Inflammatory macrophage treated with lipopolysaccharide for 1 hour (primary cell): ENCODE measurements at regions not wholly inside any gene's neighbourhood (a gene's known extent, or its start where the extent isn't known, plus 50 kb on each side); places are given as distances from the start of the nearest gene placed in this dataset.
"Not testable (repeated sequence)": the region's sequence is repeated elsewhere in the genome, so short reads cannot be mapped to it uniquely, and the experiment has no call there.

Experiments used
- DNase-seq, 2 donors: peaks; one replicate each; pipeline ENCODE4 v3.0.0-alpha.2; 2020 to 2022

GRCh38 chr18:70709144-70709543 lies 420.3 kb downstream of the SOCS6 start:
- DNase-seq = no peak

DNA sequence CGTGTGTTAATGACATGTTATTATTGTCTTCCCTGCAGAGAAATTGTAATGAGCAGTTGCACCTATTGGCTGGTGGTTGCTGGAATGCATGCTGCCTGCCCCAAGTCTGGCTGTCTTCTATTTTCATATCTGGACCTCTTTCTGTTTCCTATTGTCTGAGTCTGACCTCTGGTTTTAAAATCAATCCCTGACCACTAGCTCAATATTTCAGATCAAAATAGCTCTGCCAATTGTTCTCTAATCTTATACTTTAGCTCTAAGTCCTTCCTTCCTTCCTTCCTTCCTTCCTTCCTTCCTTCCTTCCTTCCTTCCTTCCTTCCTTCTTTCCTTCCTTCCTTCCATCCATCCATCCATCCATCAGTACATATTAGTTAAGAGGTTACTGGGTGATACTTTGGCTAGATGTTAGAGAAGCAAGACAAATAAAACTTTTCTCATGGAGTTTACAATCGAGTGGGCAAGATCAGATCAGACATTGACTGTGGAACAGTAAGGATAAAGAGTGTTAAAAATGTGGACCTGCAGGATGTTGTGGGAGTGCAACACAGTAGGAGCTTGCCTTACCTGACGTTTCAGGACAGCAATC lies 417.1 kb downstream of the SOCS6 start:
- DNase-seq = no peak

- DNase-seq = no peak
Measured at GRCh38 chr18:70700496-70700895, 411.7 kb downstream of the SOCS6 start.

DNA sequence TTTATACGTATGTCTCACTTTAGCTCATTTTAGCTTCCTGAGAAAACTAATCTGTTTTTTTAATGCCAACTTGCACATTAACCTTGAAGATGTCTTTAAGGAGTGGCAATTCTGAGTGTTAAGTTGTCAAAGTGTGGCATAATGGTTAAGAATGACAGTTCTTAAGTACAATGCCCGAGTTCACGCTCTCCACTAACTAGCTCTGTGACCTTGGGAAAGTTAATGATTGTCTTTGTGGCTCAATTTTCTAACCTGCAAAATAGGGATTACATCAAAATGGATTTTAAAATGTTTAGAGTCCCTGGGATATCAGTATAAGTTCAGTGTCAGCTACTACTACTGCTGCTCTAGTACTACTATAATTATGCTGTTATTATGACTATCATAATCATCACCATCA lies 409.7 kb downstream of the SOCS6 start:
- DNase-seq = no peak

- DNase-seq = no peak
Measured at GRCh38 chr18:70693246-70693645, 404.4 kb downstream of the SOCS6 start.

DNA sequence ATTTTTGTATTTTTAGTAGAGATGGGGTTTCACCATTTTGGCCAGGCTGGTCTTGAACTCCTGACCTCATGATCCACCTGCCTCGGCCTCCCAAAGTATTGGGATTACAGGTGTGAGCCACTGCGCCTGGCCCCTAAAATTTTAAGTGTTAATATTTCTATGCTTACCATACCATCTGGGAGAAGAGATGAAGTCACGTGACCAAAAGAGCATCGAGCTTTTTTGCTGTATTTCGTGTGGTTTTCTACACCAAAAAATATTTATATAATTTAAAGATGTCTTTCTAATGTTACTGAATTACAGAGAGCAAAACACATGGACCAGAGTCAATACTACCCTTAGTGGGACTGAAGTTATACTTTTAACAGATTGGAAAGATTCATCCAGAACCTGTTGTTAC lies 400.9 kb downstream of the SOCS6 start:
- DNase-seq = not testable (repeated sequence)

- DNase-seq = no peak
Measured at GRCh38 chr18:70688286-70688685, 399.4 kb downstream of the SOCS6 start.

GRCh38 chr18:70684821-70685220 lies 396.0 kb downstream of the SOCS6 start:
- no peak for DNase-seq

DNA sequence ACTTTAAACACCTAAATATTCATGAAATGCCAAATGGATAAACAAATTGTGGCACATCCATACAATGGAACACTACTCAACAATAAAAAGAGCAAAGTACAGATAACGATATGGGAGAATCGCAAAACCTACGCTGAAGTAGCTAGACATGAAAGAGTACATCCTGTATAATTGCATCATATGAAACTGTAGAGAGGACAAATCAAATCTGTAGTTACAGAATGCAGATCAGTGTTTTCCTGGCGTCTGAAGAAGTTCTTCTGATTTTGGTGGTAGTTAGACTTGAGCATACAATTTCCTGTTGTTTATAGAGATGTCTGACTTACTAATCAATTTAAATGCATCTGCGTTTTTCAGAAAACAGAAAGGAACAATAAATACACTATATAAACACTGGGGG lies 394.4 kb downstream of the SOCS6 start:
- no peak for DNase-seq

- DNase-seq = no peak
Measured at GRCh38 chr18:70674896-70675295, 386.1 kb downstream of the SOCS6 start.

DNA sequence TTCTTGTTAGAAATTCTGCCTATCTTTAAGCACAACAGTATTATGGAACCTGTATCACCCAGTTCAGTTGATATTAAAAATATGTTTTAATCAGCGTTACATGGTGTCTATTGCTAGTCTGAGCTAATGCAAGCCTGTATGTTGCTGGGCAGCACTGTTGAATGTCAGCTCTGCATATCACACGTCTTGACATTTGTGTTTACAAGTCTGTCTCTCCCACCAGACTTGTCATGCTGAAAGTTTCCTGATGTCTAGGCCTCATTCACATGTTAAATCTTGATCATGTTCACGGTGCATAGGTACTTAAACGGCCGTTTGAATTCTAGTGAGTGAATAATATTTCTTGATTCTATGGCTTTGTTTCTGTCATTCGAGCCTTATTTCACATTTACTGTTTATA lies 385.0 kb downstream of the SOCS6 start:
- no peak for DNase-seq

DNA sequence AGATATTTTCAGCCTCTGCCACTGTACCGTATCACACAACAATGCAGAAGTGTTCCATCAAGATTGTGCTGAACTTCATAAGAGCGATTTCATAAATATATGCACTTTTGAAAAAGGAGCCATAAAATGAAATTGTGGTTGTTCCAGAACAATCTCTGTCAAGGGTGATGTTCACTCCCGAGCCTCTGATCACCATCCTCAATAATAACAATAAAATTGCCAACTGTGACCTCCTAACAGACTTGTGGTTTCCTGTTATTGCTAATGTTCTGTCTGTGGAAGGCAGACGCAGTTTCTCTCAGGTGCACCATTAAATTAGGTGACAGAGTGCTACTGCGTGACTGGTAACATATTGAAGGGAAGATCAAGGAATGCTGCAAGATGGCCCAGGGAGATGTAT lies 383.7 kb downstream of the SOCS6 start:
- no peak for DNase-seq

DNA sequence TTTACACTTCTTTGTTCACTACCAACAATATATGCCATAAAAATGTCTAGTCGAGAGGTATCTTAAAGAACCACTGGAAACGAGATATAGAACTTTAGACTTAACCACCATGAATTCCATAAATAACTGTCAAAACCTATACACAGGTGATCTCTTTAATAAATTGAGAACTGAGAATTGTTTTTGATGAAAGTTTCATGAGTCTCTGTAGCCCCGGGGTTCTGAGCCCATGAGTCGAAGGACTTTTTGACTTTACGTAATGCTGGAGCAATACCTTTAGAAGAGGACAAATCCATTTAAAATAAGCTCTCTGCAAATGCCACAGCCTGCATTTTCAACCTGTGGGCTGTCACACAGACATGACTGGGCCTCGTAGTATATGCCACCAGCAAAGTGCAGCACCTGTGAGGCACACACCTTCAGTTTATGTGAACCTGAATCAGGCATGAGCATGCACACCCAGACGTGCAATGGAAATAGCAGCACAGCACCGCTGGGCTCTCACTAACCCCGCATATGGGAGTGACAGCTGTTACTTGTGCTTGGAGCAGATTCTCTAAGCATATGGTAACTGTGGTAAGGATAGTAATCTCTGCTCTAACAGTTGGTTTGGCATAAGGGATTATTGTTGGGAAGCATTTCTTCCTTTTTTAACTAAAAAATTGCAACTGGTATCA lies 383.2 kb downstream of the SOCS6 start:
- DNase-seq = no peak

GRCh38 chr18:70666936-70667335 lies 378.1 kb downstream of the SOCS6 start:
- no peak for DNase-seq

DNA sequence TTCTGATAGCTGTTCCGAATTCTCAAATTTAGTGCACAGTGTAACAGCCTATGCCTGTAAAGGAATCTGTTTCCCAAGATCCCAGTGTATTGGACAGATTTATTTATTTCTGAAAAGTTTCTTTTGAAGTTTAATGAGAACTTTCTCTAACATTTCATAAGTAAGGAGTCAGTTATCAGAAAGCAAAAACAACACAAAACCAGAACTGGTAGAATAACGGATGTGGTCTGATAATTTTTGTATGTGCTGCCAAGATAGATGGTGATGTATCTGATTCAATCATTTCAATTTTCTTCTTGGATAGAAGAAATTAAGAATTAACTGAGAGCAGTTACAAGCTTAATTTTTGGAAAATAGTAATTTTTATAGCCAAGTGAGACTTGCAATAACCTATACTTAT lies 374.3 kb downstream of the SOCS6 start:
- no peak for DNase-seq

- DNase-seq = no peak
Measured at GRCh38 chr18:70662588-70662987, 373.7 kb downstream of the SOCS6 start.

DNA sequence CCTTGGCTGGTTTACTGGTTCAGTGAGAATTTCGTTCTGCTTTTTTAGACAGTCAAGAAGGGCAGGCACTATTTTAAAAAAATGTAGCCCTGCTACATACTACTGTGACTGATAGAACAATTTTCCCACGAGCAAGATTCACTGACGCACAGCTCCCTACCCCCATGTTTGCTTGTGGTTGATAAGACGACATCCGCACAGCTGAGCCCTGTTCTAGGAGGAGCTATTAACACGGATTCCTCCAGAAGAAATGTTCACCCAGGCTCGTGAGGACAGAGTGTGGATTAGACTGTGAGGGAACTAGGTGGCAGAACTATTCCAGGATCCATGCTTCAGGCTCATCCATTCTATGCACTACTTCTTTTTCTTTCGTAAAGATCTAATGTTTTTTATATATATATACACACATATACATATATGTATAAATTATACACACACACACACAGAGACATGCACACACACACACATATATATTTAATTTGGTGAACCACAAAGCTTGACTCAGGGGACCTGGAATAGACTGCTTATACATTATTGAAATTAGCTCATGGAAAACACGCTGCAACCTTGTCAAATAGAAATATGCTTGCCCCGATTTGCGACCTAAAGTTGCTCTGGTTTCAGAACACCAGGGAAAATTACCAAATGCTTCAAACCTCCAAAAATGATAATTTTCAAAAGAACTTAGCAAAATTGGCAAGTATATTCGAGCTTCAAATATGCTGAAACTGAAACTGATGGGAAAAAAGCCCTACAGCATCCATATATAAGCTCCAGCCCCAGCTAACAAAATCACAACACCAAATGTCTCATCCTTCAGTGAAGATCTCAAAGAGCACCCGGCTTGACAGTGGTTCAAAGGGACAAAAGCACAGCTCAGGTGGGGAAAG lies 370.4 kb downstream of the SOCS6 start:
- DNase-seq = no peak

GRCh38 chr18:70653671-70654070 lies 364.8 kb downstream of the SOCS6 start:
- no peak for DNase-seq

GRCh38 chr18:70650878-70651277 lies 362.0 kb downstream of the SOCS6 start:
- no peak for DNase-seq

- no peak for DNase-seq
Measured at GRCh38 chr18:70649683-70650082, 360.8 kb downstream of the SOCS6 start.

DNA sequence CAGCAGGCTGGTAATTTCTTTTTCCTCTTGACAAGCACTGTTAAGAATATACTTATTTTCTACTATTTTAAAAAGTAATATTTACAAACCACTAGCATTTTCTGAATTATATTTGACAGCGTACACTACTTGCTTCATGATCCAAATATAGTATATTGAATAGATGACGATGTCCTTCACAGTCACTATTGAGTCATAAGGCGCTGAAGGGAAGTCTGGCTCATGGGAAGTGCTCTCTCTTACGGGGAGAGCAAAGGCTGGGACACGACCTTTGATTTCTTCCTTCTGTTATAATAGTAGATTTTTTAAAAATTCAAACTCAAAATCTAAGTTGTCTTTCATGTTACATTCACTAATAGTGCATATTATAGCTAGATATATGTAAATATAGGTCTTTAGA lies 357.1 kb downstream of the SOCS6 start:
- no peak for DNase-seq

DNA sequence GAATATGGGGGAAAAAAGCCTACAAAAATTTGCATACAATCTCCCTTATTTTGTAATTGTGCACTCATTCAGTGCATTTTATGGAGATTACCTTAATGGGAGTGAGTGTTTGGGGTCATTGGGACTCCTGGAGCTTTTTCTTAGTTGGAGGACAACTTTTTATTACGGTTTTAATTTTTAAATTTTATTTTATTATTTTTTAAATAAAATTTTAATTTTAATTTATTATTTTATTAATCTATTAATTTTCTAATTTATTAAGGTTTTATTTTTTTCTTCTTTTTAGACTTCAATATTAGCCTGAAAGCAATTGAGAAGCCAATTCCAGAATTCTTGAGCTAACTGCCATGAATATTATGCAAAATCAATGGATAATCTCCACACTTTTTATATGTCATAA lies 355.0 kb downstream of the SOCS6 start:
- DNase-seq = no peak

- DNase-seq = no peak
Measured at GRCh38 chr18:70641156-70641775, 352.4 kb downstream of the SOCS6 start.
